ENCODE measurements at regions not wholly inside any gene's neighbourhood (a gene's known extent, or its start where the extent isn't known, plus 50 kb on each side); places are given as distances from the start of the nearest gene placed in this dataset.

GRCh38 chr3:63060412-63060811 lies 185.2 kb upstream of the CADPS start:
- no peaks in the 10 kb centered on the region for H3K27me3 ChIP-seq (ENCODE audit: insufficient read depth, poor library complexity, severe bottlenecking)
- H3K27ac ChIP-seq (replicated peaks), result no peak overlapping the region
- TF ChIP-seq POLR2AphosphoS5 (IDR thresholded peaks at IDR 0.05; ENCODE audit: low read depth) (no peak), REST (IDR thresholded peaks at IDR 0.05; ENCODE audit: insufficient replicate concordance, low read depth) (no peak), CTCF (IDR thresholded peaks at IDR 0.05; ENCODE audit: insufficient read depth, low read length) (no peak), SPI1 (IDR thresholded peaks at IDR 0.05; ENCODE audit: borderline replicate concordance, low read depth) (no peak), GABPA (IDR thresholded peaks at IDR 0.05; ENCODE audit: low read depth) (no peak)
- DNase-seq (ENCODE audit: low read depth in 1 of 2, low spot score in 1 of 2), result no peak
- H3K4me3 ChIP-seq (replicated peaks; ENCODE audit: insufficient read depth, low read length), result no peak overlapping the region

GRCh38 chr3:63061449-63061848 lies 186.2 kb upstream of the CADPS start:
- H3K27me3 ChIP-seq (ENCODE audit: insufficient read depth, poor library complexity, severe bottlenecking), result no peaks in the 10 kb centered on the region
- DNase-seq (ENCODE audit: low read depth in 1 of 2, low spot score in 1 of 2), result no peak
- H3K27ac ChIP-seq (replicated peaks), result no peak overlapping the region
- no peak for TF ChIP-seq GABPA (IDR thresholded peaks at IDR 0.05; ENCODE audit: low read depth)
- no peak for TF ChIP-seq SPI1 (IDR thresholded peaks at IDR 0.05; ENCODE audit: borderline replicate concordance, low read depth)
- no peak for TF ChIP-seq CTCF (IDR thresholded peaks at IDR 0.05; ENCODE audit: insufficient read depth, low read length)
- H3K4me3 ChIP-seq (replicated peaks; ENCODE audit: insufficient read depth, low read length), result no peak overlapping the region

GRCh38 chr3:63064209-63064755 lies 189.1 kb upstream of the CADPS start:
- TF ChIP-seq POLR2AphosphoS5 (IDR thresholded peaks at IDR 0.05; ENCODE audit: low read depth) (no peak), SPI1 (IDR thresholded peaks at IDR 0.05; ENCODE audit: borderline replicate concordance, low read depth) (no peak), GABPA (IDR thresholded peaks at IDR 0.05; ENCODE audit: low read depth) (no peak), REST (IDR thresholded peaks at IDR 0.05; ENCODE audit: insufficient replicate concordance, low read depth) (no peak), CTCF (IDR thresholded peaks at IDR 0.05; ENCODE audit: insufficient read depth, low read length) (no peak)
- Histone ChIP-seq H3K27ac (replicated peaks) (no peak overlapping the region), H3K27me3 (ENCODE audit: insufficient read depth, poor library complexity, severe bottlenecking) (no peaks in the 10 kb centered on the region), H3K4me3 (replicated peaks; ENCODE audit: insufficient read depth, low read length) (no peak overlapping the region)
- no peak for DNase-seq (ENCODE audit: low read depth in 1 of 2, low spot score in 1 of 2)

All from HL-60 (cell line).